SK-N-MC (cell line): ENCODE measurements at regions not wholly inside any gene's neighbourhood (a gene's known extent, or its start where the extent isn't known, plus 50 kb on each side); places are given as distances from the start of the nearest gene placed in this dataset.

Experiments
- DNase-seq: peaks from one replicate; pipeline ENCODE4 v3.0.0-alpha.2; 2011; ENCODE audit warnings: low read depth, low spot score
- H3K27ac ChIP-seq: fragments of 200-600 bp; sonication (generic); 2 replicates; pipeline ENCODE4 v1.5.1; 2016; ENCODE audit warnings: mixed run types
- H3K36me3 ChIP-seq: fragments of 200-600 bp; sonication (generic); 2 replicates; pipeline ENCODE4 v1.6.1; 2017; ENCODE audit warnings: antibody characterized with exemption, low read length, mixed read lengths; ENCODE audit not compliant: insufficient read depth
- H3K4me3 ChIP-seq: fragments of 200-600 bp; sonication (generic); 2 replicates; pipeline ENCODE4 v1.5.1; 2016
- H3K9ac ChIP-seq: fragments of 200-600 bp; sonication (generic); 2 replicates; pipeline ENCODE4 v1.8.0; 2017; ENCODE audit warnings: mixed run types, mixed read lengths; ENCODE audit not compliant: insufficient read length
- H3K9me3 ChIP-seq: fragments of 200-600 bp; sonication (generic); 2 replicates; pipeline ENCODE4 v1.6.1; 2017; ENCODE audit warnings: low read depth, mild to moderate bottlenecking, antibody characterized with exemption, low read length, moderate library complexity, mixed read lengths
- EZH2 ChIP-seq: fragments of 200-600 bp; sonication (generic); IDR thresholded peaks from one replicate; pipeline ENCODE4 v1.6.1; 2017; ENCODE audit warnings: antibody characterized with exemption
- FOXP2 ChIP-seq: optimal IDR thresholded peaks from 2 replicates; pipeline ENCODE3; 2011; ENCODE audit warnings: mild to moderate bottlenecking, moderate library complexity; ENCODE audit not compliant: insufficient read depth; ENCODE audit errors: extremely low read length, control extremely low read depth
- POLR2AphosphoS5 ChIP-seq: IDR thresholded peaks from 2 replicates; pipeline ENCODE4 v1.6.1; 2012; ENCODE audit warnings: mild to moderate bottlenecking, low read depth, low read length, borderline replicate concordance

DNA sequence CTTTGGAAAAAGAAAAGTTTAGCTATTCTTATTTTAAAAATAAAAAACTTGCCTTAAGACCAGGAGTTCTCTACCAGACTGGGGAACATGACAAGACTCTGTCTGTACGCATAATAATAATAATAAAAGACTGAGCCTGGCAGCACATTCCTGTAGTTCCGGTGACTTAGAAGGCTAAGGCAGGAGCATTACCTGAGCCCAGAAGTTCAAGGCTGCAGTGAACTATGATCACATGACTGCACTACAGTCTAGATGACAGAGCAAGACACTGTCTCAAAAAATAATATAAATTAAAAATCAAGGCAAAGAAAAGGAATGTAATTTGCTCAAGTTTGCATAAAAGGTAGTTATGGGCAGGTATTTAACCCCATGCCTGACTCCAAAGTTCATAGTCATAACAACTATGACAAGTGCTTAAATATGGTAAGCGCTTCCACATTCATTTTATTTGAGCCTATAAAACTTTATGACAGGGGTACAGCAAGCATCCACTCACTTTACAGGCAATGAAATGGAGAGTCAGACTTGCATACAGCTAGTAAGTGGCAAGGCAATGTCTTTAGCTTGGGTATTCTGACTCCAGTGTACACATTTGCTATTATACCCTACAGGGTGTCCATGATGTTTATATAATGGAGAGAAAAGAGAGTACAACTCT is 1567.8 kb upstream of the PIK3C3 start:
- Histone ChIP-seq H3K36me3 (no peaks in the 10 kb centered on the region), H3K9ac (no peak overlapping the region), H3K4me3 (no peak overlapping the region), H3K9me3 (no peaks in the 10 kb centered on the region), H3K27ac (no peak overlapping the region)
- TF ChIP-seq POLR2AphosphoS5 (no peak), FOXP2 (no peak), EZH2 (no peak)
- no peak for DNase-seq

DNA sequence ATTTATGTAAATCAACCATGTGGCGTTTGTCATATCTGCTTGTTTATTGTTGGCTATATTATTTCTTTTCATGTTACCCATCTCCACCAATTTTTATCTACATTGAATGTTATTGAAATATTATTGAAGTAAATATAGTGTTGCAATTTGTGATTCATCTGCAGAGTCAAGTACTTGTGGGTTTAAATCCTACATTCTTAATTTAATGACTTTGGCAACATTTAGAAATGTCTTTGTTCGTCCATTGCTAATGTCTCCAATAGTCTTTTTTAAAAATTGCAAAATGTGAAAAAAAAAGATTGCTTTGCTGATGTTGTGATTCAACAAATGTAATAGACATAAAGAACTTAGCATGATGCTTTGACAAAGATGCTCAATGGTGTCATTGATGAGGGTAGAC is 1572.8 kb upstream of the PIK3C3 start:
- TF ChIP-seq FOXP2: no peak
- no peak for TF ChIP-seq EZH2
- no peak for TF ChIP-seq POLR2AphosphoS5
- Histone ChIP-seq H3K9me3 (no peaks in the 10 kb centered on the region), H3K27ac (no peak overlapping the region), H3K9ac (no peak overlapping the region), H3K4me3 (no peak overlapping the region), H3K36me3 (no peaks in the 10 kb centered on the region)
- no peak for DNase-seq

DNA sequence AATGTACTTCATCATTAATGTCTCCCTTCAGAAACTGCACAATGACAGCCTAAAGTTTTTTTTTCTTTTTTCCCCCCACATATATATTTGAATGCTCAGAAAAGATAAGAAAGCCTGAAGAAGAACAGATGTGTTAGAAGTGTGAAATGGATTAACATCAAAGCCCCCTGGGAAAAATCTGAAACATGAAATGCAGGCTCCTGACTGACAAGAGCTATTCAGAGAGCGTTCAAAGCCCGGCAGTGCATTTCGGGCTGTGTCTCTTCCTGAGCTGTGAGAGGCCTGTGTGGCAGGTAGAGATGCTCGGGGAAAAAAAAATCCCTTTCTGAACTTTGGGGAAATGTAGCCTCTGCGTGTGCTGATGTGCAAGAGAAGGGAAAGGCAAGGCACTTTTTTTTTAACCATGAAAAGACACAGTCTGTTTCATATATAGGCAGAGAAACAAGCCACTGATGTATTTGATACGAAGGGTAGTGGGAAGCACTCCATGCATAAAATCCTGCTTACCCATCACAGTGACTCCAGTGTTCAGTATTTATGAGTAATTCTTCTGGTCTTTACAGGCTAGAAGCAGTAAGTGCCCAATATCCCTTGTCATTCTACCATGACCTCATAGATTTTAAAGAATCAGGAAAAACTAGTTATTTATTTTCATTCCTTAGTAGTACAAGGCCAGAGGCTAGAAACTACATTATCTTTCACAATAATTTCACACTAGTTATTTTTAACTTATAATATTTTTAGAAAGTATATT is 1574.2 kb upstream of the PIK3C3 start:
- DNase-seq: no peak
- Histone ChIP-seq H3K4me3 (no peak overlapping the region), H3K27ac (no peak overlapping the region), H3K9ac (no peak overlapping the region), H3K9me3 (no peaks in the 10 kb centered on the region), H3K36me3 (no peaks in the 10 kb centered on the region)
- TF ChIP-seq POLR2AphosphoS5: no peak
- no peak for TF ChIP-seq FOXP2
- no peak for TF ChIP-seq EZH2

DNA sequence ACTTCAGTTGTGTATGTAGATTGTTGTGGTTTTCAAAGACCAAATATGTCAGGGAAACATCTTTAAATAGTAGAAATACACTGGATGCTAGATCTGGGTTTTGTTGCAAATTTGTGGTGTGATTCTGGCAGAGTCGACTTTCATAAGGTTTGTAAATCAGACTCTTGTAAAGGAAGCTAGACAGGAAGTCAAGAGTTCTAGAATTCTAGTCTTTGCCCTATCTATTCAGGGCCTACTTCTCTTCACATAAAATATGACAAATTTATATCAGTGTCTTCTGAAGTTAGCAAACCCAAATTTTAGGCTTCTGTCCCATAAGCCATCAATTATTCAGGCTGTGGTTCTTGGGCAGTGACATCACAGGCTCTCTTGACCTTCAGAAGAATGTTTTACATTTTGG is 1579.2 kb upstream of the PIK3C3 start:
- Histone ChIP-seq H3K4me3 (no peak overlapping the region), H3K36me3 (no peaks in the 10 kb centered on the region)

DNA sequence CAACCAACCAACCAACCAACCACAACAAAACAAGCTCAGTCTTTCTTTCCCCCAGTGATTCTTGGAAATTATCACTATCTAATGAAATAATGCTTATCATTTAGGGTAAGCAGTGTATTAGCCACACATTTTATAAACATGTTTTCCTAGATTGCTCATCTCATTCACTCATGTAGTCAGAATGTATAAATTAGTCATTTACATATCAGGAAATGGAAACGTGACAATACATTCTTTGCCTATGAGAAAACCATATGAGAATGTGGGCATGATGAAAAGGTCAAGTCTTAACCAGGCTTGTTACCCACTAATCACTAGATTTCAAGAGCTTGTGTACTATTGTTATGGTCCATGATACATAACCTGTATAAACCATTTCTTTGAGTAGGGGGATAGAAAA is 1583.4 kb upstream of the PIK3C3 start:
- H3K4me3 ChIP-seq: no peak overlapping the region
- no peaks in the 10 kb centered on the region for H3K36me3 ChIP-seq
- TF ChIP-seq POLR2AphosphoS5 (no peak), EZH2 (no peak), FOXP2 (no peak)
- no peak for DNase-seq
- no peaks in the 10 kb centered on the region for H3K9me3 ChIP-seq
- no peak overlapping the region for H3K27ac ChIP-seq
- H3K9ac ChIP-seq: no peak overlapping the region

More for the DNA sequence above, 1579.2 kb upstream of the PIK3C3 start:
- Histone ChIP-seq H3K9me3 (no peaks in the 10 kb centered on the region), H3K27ac (no peak overlapping the region), H3K9ac (no peak overlapping the region)
- DNase-seq: no peak
- TF ChIP-seq FOXP2 (no peak), POLR2AphosphoS5 (no peak), EZH2 (no peak)

DNA sequence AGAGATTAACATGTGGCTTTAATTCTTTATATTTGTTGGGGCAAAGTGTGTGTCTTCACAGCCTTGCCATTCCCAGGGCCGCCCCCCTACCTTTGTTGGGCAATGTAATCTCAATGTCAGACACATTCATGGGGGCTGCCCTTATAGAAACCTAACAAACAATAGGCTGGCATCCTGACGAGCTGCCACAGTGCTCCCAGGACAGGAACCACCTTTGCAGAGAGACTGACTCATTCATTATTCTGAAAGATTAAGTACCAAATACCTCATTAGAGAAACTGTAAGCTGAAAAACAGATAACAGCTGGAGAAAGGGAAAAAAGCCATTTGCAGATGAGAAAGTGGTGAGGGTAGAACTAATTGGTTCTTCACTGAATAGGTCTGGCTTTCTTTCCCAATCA is 1587.5 kb upstream of the PIK3C3 start:
- no peak for TF ChIP-seq EZH2
- no peak for TF ChIP-seq POLR2AphosphoS5
- no peak for TF ChIP-seq FOXP2
- Histone ChIP-seq H3K36me3 (no peaks in the 10 kb centered on the region), H3K9me3 (no peaks in the 10 kb centered on the region), H3K27ac (no peak overlapping the region), H3K4me3 (no peak overlapping the region), H3K9ac (no peak overlapping the region)
- DNase-seq: no peak

DNA sequence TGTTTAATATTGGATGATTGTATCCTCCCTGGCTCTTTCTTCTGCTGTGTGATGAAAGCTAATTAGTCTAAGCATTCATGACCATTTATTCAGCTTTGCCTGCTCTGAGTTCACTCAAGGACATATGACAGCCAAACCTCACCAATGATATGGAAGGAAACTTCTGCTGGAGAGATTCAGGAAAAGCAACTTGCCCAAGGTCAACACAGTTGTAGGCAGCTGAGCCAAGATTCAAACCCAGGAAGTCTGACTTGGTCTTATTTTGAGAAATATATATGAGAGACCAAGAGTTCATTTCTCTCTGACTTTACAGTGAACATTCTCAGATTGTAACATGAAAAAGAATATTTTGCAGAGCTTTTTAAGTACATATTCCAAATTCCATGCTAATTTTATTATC is 1588.5 kb upstream of the PIK3C3 start:
- H3K4me3 ChIP-seq: no peak overlapping the region
- TF ChIP-seq EZH2 (no peak), POLR2AphosphoS5 (no peak), FOXP2 (no peak)
- H3K9ac ChIP-seq: no peak overlapping the region
- H3K9me3 ChIP-seq: no peaks in the 10 kb centered on the region
- H3K27ac ChIP-seq: no peak overlapping the region
- no peak for DNase-seq
- H3K36me3 ChIP-seq: no peaks in the 10 kb centered on the region

DNA sequence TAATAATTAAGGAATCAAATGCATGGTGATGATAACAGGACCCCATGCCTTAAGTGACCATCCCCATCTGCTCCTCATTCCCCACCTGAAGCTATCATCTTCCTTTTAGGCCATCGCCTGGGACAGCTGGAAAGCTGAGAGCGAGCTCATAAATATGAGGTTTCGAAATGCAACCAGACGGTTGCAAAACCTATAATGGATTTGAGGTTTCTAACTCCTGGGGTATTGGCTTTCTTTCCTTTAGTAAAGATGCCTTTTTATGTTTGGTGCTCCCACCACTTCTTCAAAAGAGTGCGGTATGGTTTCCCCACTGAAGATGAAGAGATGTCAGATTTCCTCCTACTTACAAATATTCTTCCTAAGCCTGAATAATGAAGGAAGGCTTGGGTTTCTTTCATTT is 1589.5 kb upstream of the PIK3C3 start:
- H3K4me3 ChIP-seq: no peak overlapping the region
- DNase-seq: no peak

More for the DNA sequence above, 1589.5 kb upstream of the PIK3C3 start:
- no peaks in the 10 kb centered on the region for H3K9me3 ChIP-seq
- no peak overlapping the region for H3K9ac ChIP-seq
- H3K36me3 ChIP-seq: no peaks in the 10 kb centered on the region
- H3K27ac ChIP-seq: no peak overlapping the region
- TF ChIP-seq FOXP2 (no peak), POLR2AphosphoS5 (no peak), EZH2 (no peak)
